HG03025 (cell line): ENCODE measurements at regions not wholly inside any gene's neighbourhood (a gene's known extent, or its start where the extent isn't known, plus 50 kb on each side); places are given as distances from the start of the nearest gene placed in this dataset.

Source experiments
- ATAC-seq: cut with Tn5 transposase; IDR thresholded peaks from one replicate; pipeline ENCODE4 v1.9.1; 2021; ENCODE audit warnings: mild to moderate bottlenecking, moderate library complexity; ENCODE audit not compliant: unreplicated experiment, low FRiP score

GRCh38 chr12:60027266-60027665 lies 431.4 kb downstream of the SLC16A7 start:
- no peak for ATAC-seq

DNA sequence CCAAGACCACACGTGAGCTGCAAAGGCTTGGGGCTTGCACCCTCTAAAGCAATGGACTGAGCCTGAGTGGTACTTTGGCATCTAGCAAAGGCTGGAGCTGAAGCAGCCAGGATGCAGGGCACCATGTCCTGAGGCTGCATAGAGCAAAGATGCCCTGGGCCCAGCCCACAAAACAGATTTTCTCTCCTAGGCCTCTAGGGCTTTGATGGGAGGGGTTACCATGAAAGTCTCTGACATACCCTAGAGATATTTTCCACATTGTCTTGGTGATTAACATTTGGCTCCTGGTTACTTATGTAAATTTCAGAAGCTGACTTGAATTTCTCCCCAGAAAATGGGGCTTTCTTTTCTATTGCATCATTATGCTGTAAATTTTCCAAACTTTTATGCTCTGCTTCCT lies 438.3 kb downstream of the SLC16A7 start:
- ATAC-seq, result no peak

DNA sequence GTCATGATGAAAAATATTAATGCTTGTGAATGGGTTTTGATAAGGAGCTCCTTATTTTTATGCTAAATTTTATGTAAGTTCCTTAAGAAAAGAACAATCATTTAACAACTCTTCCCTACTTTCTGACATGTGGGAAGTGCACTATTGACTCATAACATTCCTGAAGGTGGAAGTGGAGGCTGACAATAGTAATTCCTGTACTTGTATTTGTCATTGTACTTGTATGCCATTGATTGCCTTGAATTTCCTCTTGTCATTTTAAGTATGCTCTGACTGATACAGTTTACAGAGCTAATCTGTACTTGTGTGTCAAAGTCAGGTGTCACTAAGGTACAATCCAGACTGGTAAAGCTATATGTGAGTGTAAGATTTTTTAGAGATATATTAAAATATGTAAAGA lies 440.0 kb downstream of the SLC16A7 start:
- no peak for ATAC-seq

GRCh38 chr12:60042835-60043234 lies 447.0 kb downstream of the SLC16A7 start:
- ATAC-seq, result no peak

DNA sequence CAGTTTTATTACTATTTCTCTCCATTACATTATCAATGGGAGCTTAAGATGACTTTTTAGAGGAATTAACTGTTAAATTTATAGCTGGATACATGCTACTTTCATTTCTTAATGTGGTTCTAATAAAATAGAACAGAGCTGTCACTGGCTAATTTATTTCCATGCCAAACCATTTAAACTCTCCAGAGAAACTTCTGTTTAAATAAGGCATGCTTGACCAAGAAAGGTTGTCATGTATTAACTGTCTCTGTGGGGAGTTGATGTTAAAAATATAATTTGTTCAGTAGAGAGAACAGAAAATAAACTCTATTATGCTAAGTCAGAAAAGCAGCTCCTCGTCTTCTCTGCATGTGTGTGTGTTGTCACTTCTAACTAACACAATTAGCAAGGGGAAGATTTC lies 447.4 kb downstream of the SLC16A7 start:
- ATAC-seq, result no peak

GRCh38 chr12:60052483-60052882 lies 456.7 kb downstream of the SLC16A7 start:
- ATAC-seq, result no peak

DNA sequence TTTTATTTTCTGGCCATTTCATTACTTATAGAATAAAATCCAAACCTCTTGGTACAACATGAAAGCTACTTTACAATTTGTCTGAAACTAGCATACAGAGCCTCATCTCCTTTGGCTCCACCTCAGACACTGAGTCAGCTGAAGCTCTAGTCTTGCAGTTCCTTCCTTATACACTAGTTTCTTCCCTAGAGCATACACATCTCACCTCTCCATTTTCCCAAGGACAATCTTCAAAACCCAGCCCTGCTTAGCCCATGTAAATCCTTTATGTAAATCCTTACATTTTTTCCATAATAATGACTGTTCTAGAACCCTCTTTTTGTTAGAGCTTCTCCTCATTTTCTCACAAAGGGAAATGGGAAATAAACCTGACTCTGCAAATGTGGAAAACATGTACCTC lies 463.4 kb downstream of the SLC16A7 start:
- ATAC-seq, result no peak

GRCh38 chr12:60066655-60067054 lies 470.8 kb downstream of the SLC16A7 start:
- ATAC-seq, result no peak

- ATAC-seq, result no peak
Measured at GRCh38 chr12:60070552-60070951, 474.7 kb downstream of the SLC16A7 start.

GRCh38 chr12:60071759-60072191 lies 475.9 kb downstream of the SLC16A7 start:
- no peak for ATAC-seq

DNA sequence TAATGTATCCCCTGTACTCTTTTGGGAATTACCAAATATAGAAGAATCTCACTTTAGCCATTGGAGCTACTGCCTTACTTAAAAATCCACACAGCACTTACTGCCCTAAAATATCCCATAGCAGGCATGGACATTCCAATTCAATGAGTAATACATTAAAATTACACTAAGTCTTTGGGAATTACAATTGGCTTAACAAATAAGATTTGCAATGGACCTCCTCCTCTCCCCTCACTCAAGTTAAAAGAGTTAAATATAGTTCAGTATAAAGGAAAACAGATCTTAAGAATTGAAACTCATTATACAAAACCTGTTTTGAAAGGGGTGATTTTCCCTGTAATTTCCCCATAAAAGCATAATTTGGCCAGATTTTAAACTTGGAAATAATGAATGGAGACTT lies 477.1 kb downstream of the SLC16A7 start:
- no peak for ATAC-seq

DNA sequence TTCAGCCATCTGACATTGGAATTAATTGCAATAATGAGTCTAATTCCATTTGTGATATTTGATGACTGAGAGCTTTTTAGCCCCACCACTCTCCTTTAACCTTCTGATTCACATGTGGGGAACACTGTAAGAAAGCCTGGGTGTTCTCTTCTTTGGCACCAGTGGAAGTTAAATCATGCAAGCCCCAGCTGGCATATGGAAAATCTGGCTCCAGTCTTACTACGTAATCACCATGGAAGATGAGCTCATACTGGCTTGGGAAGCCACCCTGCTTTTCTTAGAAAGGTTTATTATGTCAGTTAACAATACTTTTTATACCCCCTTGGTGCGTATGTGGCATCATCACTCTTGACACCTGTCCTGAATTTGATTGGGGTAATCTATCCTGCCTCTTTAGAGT lies 479.3 kb downstream of the SLC16A7 start:
- no peak for ATAC-seq

GRCh38 chr12:60078026-60078425 lies 482.2 kb downstream of the SLC16A7 start:
- no peak for ATAC-seq

DNA sequence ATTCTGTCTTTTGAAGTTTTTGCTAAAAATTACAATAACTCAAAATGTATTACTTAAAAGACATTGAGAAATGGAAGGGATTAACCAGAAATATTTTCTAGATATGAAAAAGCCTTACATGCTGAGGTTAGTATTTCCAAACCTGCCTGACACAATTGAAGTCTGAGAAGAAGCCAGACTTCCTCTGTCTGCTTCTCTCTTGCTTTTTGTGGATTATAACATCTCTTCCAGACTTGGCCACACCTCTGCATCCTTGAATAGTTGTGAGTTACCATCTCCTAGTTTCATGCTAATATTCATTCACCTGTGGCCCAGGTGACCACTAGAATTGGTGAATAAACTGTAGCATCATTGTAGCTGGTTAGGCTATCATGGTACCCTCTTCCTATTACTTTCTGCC lies 497.6 kb downstream of the SLC16A7 start:
- ATAC-seq, result no peak

- ATAC-seq, result no peak
Measured at GRCh38 chr12:60094436-60094835, 498.6 kb downstream of the SLC16A7 start.

- no peak for ATAC-seq
Measured at GRCh38 chr12:60096727-60097126, 500.9 kb downstream of the SLC16A7 start.

GRCh38 chr12:60100160-60100559 lies 504.3 kb downstream of the SLC16A7 start:
- ATAC-seq, result no peak

GRCh38 chr12:60100852-60101251 lies 505.0 kb downstream of the SLC16A7 start:
- ATAC-seq, result no peak

GRCh38 chr12:60101715-60102114 lies 505.9 kb downstream of the SLC16A7 start:
- no peak for ATAC-seq

DNA sequence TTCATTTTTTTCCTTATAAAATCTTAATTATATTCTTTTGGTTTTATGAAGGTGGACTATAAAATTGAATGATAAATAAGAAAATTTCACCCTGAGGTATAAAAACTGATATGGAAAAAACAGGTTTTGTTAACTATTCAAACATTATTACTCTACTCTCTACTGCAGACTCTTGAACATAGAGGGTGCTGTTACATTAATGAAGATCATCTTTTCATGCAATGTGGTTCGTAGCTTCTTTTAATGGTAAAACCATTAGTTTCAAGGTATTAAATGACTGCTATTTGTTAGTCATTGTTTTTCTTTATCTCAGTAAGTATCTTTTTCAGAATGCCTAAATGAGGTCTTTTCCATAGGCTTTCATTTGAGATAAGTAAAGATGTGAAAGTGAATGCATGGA lies 510.4 kb downstream of the SLC16A7 start:
- no peak for ATAC-seq

- no peak for ATAC-seq
Measured at GRCh38 chr12:60107992-60108391, 512.2 kb downstream of the SLC16A7 start.

DNA sequence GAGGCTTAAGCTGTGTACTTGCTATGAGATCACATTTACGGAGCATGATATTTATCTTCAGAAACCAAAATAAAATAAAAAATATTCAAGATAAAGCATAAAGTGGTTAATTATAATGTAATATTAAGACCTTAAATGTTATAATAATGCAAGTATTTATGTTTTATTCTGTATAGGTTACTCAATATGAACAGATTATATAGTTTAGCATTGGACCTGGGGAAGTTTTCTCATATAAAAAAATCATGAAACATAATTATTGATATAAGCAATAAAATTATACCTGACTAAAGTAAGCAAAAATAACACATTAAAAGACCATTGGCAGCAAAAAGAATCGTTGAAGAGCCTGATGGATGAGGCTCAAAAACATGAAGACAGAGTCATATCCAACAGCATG lies 516.2 kb downstream of the SLC16A7 start:
- ATAC-seq, result no peak

DNA sequence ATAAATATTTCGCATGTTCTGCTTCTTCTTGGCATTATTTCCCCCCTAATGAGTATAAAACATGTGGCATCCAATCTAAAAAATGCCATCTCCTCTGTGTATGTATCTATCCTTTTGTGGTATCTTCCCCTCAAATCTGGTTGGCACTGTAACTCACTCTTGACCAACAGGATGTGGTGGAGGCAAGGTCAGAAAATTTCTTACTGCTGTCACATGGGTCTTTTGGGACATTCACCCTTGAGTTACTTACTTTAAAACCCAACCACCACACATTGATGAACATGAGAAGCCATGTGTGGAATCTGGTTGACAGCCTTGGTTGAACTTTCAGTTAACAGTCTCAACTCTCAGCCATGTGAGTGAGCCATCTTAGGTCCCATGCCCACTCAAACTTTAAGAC lies 516.9 kb downstream of the SLC16A7 start:
- ATAC-seq, result no peak
